Astrocyte (in vitro differentiated cells and primary cell): ENCODE measurements at regions not wholly inside any gene's neighbourhood (a gene's known extent, or its start where the extent isn't known, plus 50 kb on each side); places are given as distances from the start of the nearest gene placed in this dataset.
"Not testable (repeated sequence)": the region's sequence is repeated elsewhere in the genome, so short reads cannot be mapped to it uniquely, and the experiment has no call there.

ENCODE experiments used
- DNase-seq: peaks from one replicate; pipeline ENCODE4 v3.0.0-alpha.2; 2010; ENCODE audit warnings: low read depth
- FAIRE-seq: peaks from 2 replicates; lab custom pipeline; 2011; peaks lifted over from hg19 to GRCh38; lab: Jason Lieb, UNC
- H2AFZ ChIP-seq: 2 replicates; pipeline ENCODE4 v1.6.0; 2012; ENCODE audit warnings: low read depth, low read length, inconsistent platforms
- H3K27ac ChIP-seq: 2 replicates; pipeline ENCODE4 v1.5.1; 2011; ENCODE audit warnings: low read depth, low read length, inconsistent platforms
- H3K27me3 ChIP-seq: 2 replicates; pipeline ENCODE4 v1.6.0; 2011; ENCODE audit warnings: low read length, inconsistent platforms; ENCODE audit not compliant: insufficient read depth
- H3K36me3 ChIP-seq: 2 replicates; pipeline ENCODE4 v1.5.1; 2011; ENCODE audit warnings: low read length, inconsistent platforms; ENCODE audit not compliant: insufficient read depth
- H3K4me1 ChIP-seq: 2 replicates; pipeline ENCODE4 v1.5.1; 2011; ENCODE audit warnings: low read length, inconsistent platforms; ENCODE audit not compliant: insufficient read depth
- H3K4me2 ChIP-seq: 2 replicates; pipeline ENCODE4 v1.6.0; 2012; ENCODE audit warnings: low read length, inconsistent platforms
- H3K4me3 ChIP-seq: 2 replicates; pipeline ENCODE4 v1.5.1; 2011; ENCODE audit warnings: low read depth, mild to moderate bottlenecking, low read length, inconsistent platforms; ENCODE audit not compliant: insufficient read depth
- H3K79me2 ChIP-seq: 2 replicates; pipeline ENCODE4 v1.6.0; 2012; ENCODE audit warnings: mild to moderate bottlenecking, low read length, inconsistent platforms; ENCODE audit not compliant: insufficient read depth
- H3K9ac ChIP-seq: 2 replicates; pipeline ENCODE4 v1.6.0; 2012; ENCODE audit warnings: mild to moderate bottlenecking, low read length, inconsistent platforms
- H3K9me3 ChIP-seq: 2 replicates; pipeline ENCODE4 v1.5.1; 2012; ENCODE audit warnings: low read depth, mild to moderate bottlenecking, low read length, inconsistent platforms; ENCODE audit not compliant: insufficient read depth
- H4K20me1 ChIP-seq: 2 replicates; pipeline ENCODE4 v1.6.0; 2012; ENCODE audit warnings: low read length, inconsistent platforms; ENCODE audit not compliant: insufficient read depth
- H3K27ac Mint-ChIP-seq: one replicate; pipeline ENCODE4 v1.8.0; 2021; ENCODE audit warnings: mild to moderate bottlenecking, mixed read lengths; ENCODE audit not compliant: unreplicated experiment
- H3K27me3 Mint-ChIP-seq: one replicate; pipeline ENCODE4 v1.8.0; 2021; ENCODE audit warnings: low read depth, mixed read lengths; ENCODE audit not compliant: unreplicated experiment
- H3K36me3 Mint-ChIP-seq: one replicate; pipeline ENCODE4 v1.8.0; 2021; ENCODE audit warnings: low read depth, mixed read lengths; ENCODE audit not compliant: unreplicated experiment
- H3K4me1 Mint-ChIP-seq: one replicate; pipeline ENCODE4 v1.8.0; 2021; ENCODE audit warnings: low read depth, mixed read lengths; ENCODE audit not compliant: unreplicated experiment
- H3K4me3 Mint-ChIP-seq: one replicate; pipeline ENCODE4 v1.8.0; 2021; ENCODE audit warnings: mild to moderate bottlenecking, moderate library complexity, mixed read lengths; ENCODE audit not compliant: unreplicated experiment
- H3K9me3 Mint-ChIP-seq: one replicate; pipeline ENCODE4 v1.8.0; 2021; ENCODE audit warnings: mild to moderate bottlenecking, mixed read lengths; ENCODE audit not compliant: unreplicated experiment
- CTCF ChIP-seq: IDR thresholded peaks from 2 replicates; pipeline ENCODE4 v1.5.1; 2011; ENCODE audit warnings: low read depth, mild to moderate bottlenecking, inconsistent platforms, low read length, moderate library complexity; ENCODE audit not compliant: insufficient read depth
- EZH2 ChIP-seq: IDR thresholded peaks from 2 replicates; pipeline ENCODE4 v1.6.1; 2012; ENCODE audit warnings: mild to moderate bottlenecking, low read length, inconsistent platforms; ENCODE audit not compliant: insufficient read depth

- not testable (repeated sequence) for H3K4me3 ChIP-seq
These were observed 138.3 kb downstream of the KLRB1 start for GRCh38 chr12:9469463-9469862.

GRCh38 chr12:9468998-9469397, 138.7 kb downstream of the KLRB1 start:
- not testable (repeated sequence) for H3K9me3 Mint-ChIP-seq, H3K27ac ChIP-seq, FAIRE-seq, H3K4me1 ChIP-seq, H3K4me3 Mint-ChIP-seq, H3K36me3 Mint-ChIP-seq, H3K4me2 ChIP-seq, H4K20me1 ChIP-seq, H3K4me1 Mint-ChIP-seq, H3K4me3 ChIP-seq, H3K27me3 ChIP-seq, H3K36me3 ChIP-seq, H3K9ac ChIP-seq, H2AFZ ChIP-seq, H3K27me3 Mint-ChIP-seq, H3K9me3 ChIP-seq, H3K79me2 ChIP-seq
- peak; percentile 27 for TF ChIP-seq CTCF
- H3K27ac Mint-ChIP-seq: peak overlapping the region; percentile 53
- peak; percentile 8 for DNase-seq

More at GRCh38 chr12:9469463-9469862, 138.3 kb downstream of the KLRB1 start:
- H3K27ac Mint-ChIP-seq, H3K27me3 Mint-ChIP-seq, H3K4me3 Mint-ChIP-seq, H3K9me3 Mint-ChIP-seq, H3K4me2 ChIP-seq, DNase-seq, H3K9me3 ChIP-seq, H3K9ac ChIP-seq, H4K20me1 ChIP-seq, H3K27ac ChIP-seq, H3K36me3 ChIP-seq, FAIRE-seq, H2AFZ ChIP-seq, H3K36me3 Mint-ChIP-seq, H3K4me1 ChIP-seq, H3K4me1 Mint-ChIP-seq, H3K27me3 ChIP-seq, H3K79me2 ChIP-seq: not testable (repeated sequence)

- H3K27me3 Mint-ChIP-seq, H3K27ac Mint-ChIP-seq, H3K9me3 Mint-ChIP-seq, H3K36me3 Mint-ChIP-seq, H4K20me1 ChIP-seq, H3K9me3 ChIP-seq, H3K27me3 ChIP-seq, H3K4me1 Mint-ChIP-seq, H3K9ac ChIP-seq, H3K4me2 ChIP-seq, H2AFZ ChIP-seq, H3K4me1 ChIP-seq, DNase-seq, H3K4me3 ChIP-seq, H3K4me3 Mint-ChIP-seq, H3K79me2 ChIP-seq, H3K27ac ChIP-seq, H3K36me3 ChIP-seq, FAIRE-seq: not testable (repeated sequence)
These were observed 139.6 kb downstream of the KLRB1 start for GRCh38 chr12:9468144-9468543.

GRCh38 chr12:9464408-9464807, 143.3 kb downstream of the KLRB1 start:
- TF ChIP-seq EZH2: no peak
- TF ChIP-seq CTCF: no peak
- H3K27ac Mint-ChIP-seq: no peak overlapping the region
- Histone ChIP-seq H3K4me2 (no peak overlapping the region), H3K9me3 (no peaks in the 10 kb centered on the region), H3K27me3 (no peaks in the 10 kb centered on the region), H4K20me1 (no peaks in the 10 kb centered on the region), H3K4me3 (no peak overlapping the region), H3K27ac (no peak overlapping the region), H3K36me3 (no peaks in the 10 kb centered on the region), H2AFZ (no peak overlapping the region), H3K9ac (no peak overlapping the region), H3K4me1 (no peaks in the 10 kb centered on the region), H3K79me2 (no peaks in the 10 kb centered on the region)
- DNase-seq (no peak), FAIRE-seq (no peak)
- H3K36me3 Mint-ChIP-seq: no peaks in the 10 kb centered on the region
- H3K9me3 Mint-ChIP-seq: no peaks in the 10 kb centered on the region
- H3K4me3 Mint-ChIP-seq: no peak overlapping the region
- peaks cover 9% of the 10 kb centered on the region for H3K27me3 Mint-ChIP-seq
- no peaks in the 10 kb centered on the region for H3K4me1 Mint-ChIP-seq

- H3K27me3 ChIP-seq, H3K4me2 ChIP-seq, H3K9me3 ChIP-seq, H3K79me2 ChIP-seq, H3K36me3 ChIP-seq, H3K36me3 Mint-ChIP-seq, H3K9me3 Mint-ChIP-seq, H3K4me3 ChIP-seq, H3K27me3 Mint-ChIP-seq, H2AFZ ChIP-seq, H3K27ac Mint-ChIP-seq, H3K9ac ChIP-seq, H3K4me1 ChIP-seq, H3K27ac ChIP-seq, H4K20me1 ChIP-seq, FAIRE-seq, H3K4me1 Mint-ChIP-seq, H3K4me3 Mint-ChIP-seq: not testable (repeated sequence)
- peak; percentile 15 for DNase-seq
These were observed 152.2 kb downstream of the KLRB1 start for GRCh38 chr12:9455516-9455915.
